ENCODE measurements at regions not wholly inside any gene's neighbourhood (a gene's known extent, or its start where the extent isn't known, plus 50 kb on each side); places are given as distances from the start of the nearest gene placed in this dataset.

DNA sequence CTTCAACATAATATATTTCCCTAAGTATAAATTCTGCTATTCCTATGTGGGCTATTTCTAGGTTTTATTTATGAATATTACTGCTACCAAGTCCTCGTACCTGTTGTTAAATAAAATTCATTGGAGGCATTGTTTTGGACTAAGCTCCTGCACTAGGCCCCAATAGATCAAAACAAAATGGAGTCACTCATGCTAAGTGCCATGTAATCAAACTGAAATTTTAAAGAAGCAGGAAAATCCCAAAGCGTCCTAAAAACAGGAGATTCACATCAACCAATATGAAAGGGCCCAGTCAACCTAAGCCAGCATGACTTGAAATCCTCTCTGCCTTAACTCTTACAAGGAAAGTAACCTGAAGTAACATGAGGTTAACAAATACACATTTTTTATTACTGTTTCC lies 743.2 kb downstream of the TRAM1L1 start:
- H3K4me3 Mint-ChIP-seq: no peak overlapping the region
- no peak for DNase-seq (ENCODE audit: low read depth, low spot score)
- H3K4me1 Mint-ChIP-seq: no peaks in the 10 kb centered on the region
- H3K9me3 Mint-ChIP-seq: no peaks in the 10 kb centered on the region
- TF ChIP-seq, protein P1, sequence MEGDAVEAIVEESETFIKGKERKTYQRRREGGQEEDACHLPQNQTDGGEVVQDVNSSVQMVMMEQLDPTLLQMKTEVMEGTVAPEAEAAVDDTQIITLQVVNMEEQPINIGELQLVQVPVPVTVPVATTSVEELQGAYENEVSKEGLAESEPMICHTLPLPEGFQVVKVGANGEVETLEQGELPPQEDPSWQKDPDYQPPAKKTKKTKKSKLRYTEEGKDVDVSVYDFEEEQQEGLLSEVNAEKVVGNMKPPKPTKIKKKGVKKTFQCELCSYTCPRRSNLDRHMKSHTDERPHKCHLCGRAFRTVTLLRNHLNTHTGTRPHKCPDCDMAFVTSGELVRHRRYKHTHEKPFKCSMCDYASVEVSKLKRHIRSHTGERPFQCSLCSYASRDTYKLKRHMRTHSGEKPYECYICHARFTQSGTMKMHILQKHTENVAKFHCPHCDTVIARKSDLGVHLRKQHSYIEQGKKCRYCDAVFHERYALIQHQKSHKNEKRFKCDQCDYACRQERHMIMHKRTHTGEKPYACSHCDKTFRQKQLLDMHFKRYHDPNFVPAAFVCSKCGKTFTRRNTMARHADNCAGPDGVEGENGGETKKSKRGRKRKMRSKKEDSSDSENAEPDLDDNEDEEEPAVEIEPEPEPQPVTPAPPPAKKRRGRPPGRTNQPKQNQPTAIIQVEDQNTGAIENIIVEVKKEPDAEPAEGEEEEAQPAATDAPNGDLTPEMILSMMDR (conservative IDR thresholded peaks at IDR 0.05): no peak
- no peak overlapping the region for H3K27ac Mint-ChIP-seq (ENCODE audit: unreplicated experiment)
- no peaks in the 10 kb centered on the region for H3K36me3 Mint-ChIP-seq (ENCODE audit: low read depth)
- H3K27me3 Mint-ChIP-seq (ENCODE audit: low read depth): no peaks in the 10 kb centered on the region

DNA sequence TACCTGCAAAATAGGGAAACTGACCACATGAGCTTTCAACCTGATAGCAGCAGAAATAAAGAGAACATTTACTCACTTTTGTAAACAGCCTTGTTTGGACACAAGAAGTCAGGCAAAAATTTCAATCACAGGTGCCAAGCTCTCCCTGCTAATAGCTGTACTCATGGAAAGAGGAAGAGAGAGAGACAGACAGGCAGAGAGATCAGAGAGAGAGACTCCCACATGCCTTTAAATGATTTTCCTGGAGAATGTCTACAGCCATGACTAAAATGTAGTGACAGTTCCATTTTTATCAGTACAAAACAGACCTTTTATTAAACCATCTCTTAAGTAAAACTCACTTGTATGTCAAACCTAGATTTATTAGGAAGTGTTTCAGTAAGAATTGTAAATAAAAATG lies 752.9 kb downstream of the TRAM1L1 start:
- Mint-ChIP-seq H3K9me3 (no peaks in the 10 kb centered on the region), H3K4me3 (no peak overlapping the region), H3K4me1 (no peaks in the 10 kb centered on the region), H3K27me3 (ENCODE audit: low read depth) (no peaks in the 10 kb centered on the region), H3K36me3 (ENCODE audit: low read depth) (no peaks in the 10 kb centered on the region), H3K27ac (ENCODE audit: unreplicated experiment) (no peak overlapping the region)
- DNase-seq (ENCODE audit: low read depth, low spot score): no peak
- TF ChIP-seq, protein P1 (conservative IDR thresholded peaks at IDR 0.05): no peak

DNA sequence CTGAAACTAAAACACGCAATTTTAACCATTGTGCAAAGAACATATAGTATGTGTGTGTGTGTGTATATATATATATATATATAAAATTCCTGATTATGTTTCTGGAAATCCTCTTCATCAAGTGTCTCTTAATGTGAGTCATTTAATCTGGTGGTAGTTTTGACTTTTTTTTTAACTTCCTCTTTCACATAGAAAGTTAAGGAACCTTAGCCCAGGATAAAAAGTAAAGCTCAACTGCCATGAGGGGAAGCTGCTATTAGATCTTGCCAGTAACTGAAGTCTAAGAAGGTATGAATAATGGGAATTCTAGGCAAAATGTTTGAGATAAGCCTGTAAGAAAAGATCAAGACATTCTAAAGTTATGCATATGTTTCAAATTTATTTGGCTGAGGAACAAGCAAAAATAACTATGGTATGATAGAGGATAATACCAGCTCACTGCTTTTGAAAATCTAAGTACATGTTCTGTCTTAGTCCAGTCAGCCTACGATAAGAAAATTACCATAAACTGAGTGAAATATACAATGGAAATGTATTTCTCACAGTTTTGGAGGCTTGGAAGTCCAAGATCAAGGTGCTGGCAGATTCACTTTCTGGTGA lies 757.0 kb downstream of the TRAM1L1 start:
- Mint-ChIP-seq H3K36me3 (ENCODE audit: low read depth) (no peaks in the 10 kb centered on the region), H3K4me3 (no peak overlapping the region), H3K27me3 (ENCODE audit: low read depth) (no peaks in the 10 kb centered on the region), H3K9me3 (no peaks in the 10 kb centered on the region), H3K4me1 (no peaks in the 10 kb centered on the region), H3K27ac (ENCODE audit: unreplicated experiment) (no peak overlapping the region)
- DNase-seq (ENCODE audit: low read depth, low spot score): no peak
- TF ChIP-seq, protein P1 (conservative IDR thresholded peaks at IDR 0.05): no peak

DNA sequence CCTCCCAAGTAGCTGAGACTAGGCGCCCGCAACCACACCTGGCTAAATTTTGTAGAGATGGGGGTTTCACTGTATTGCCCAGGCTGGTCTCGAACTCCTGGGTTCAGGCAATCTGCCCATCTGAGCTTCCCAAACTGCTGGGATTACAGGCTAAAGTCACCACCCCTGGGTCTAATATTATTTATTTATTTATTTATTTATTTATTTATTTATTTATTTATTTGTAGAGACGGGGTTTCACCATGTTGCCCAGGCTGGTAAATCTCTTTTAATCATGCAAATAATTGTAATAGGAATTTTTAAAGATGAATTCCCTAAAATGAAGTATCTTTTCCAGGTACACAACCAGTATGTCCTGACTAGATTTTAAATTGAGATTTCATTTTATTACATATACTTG lies 761.8 kb downstream of the TRAM1L1 start:
- no peaks in the 10 kb centered on the region for H3K27me3 Mint-ChIP-seq (ENCODE audit: low read depth)
- H3K4me3 Mint-ChIP-seq: no peak overlapping the region
- TF ChIP-seq, protein P1 (conservative IDR thresholded peaks at IDR 0.05): no peak
- no peaks in the 10 kb centered on the region for H3K9me3 Mint-ChIP-seq
- H3K36me3 Mint-ChIP-seq (ENCODE audit: low read depth): no peaks in the 10 kb centered on the region
- no peak overlapping the region for H3K27ac Mint-ChIP-seq (ENCODE audit: unreplicated experiment)
- no peaks in the 10 kb centered on the region for H3K4me1 Mint-ChIP-seq
- no peak for DNase-seq (ENCODE audit: low read depth, low spot score)

DNA sequence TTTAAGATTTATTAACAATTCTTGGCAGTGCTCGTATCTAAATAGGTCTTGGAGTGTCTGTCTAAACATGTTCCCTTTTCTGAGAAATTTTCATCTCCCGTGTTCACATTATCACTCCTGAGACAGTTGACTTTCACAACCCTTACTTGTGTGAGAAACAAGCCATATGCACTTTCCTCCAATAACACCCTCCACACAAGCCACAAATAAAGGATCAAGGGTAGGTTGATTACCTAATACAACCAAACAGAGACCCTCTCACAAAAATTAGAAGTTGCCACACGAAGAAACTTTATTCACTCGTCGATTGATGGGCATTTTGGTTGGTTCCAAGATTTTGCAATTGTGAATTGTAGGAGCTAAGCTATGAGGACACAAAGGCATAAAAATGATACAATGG lies 763.9 kb downstream of the TRAM1L1 start:
- TF ChIP-seq, protein P1 (conservative IDR thresholded peaks at IDR 0.05): no peak
- no peak overlapping the region for H3K27ac Mint-ChIP-seq (ENCODE audit: unreplicated experiment)

More for the DNA sequence above, 763.9 kb downstream of the TRAM1L1 start:
- Mint-ChIP-seq H3K4me3 (no peak overlapping the region), H3K4me1 (no peaks in the 10 kb centered on the region), H3K27me3 (ENCODE audit: low read depth) (no peaks in the 10 kb centered on the region), H3K36me3 (ENCODE audit: low read depth) (no peaks in the 10 kb centered on the region), H3K9me3 (no peaks in the 10 kb centered on the region)
- DNase-seq (ENCODE audit: low read depth, low spot score): no peak
